H1 (cell line): ENCODE measurements at regions not wholly inside any gene's neighbourhood (a gene's known extent, or its start where the extent isn't known, plus 50 kb on each side); places are given as distances from the start of the nearest gene placed in this dataset.

Source experiments
- CTCF ChIA-PET: fragments of 300-600 bp; sonication (Branson Sonifier 250); formaldehyde crosslinking; loops from one replicate; lab custom pipeline; 2021; ENCODE audit not compliant: partially characterized antibody; lab: Charles Lee
- POLR2A ChIA-PET: fragments of 300-600 bp; sonication (Branson Sonifier 250); formaldehyde crosslinking; loops from one replicate; lab custom pipeline; 2021; ENCODE audit warnings: inconsistent platforms; ENCODE audit not compliant: partially characterized antibody; lab: Charles Lee
- DNase-seq, 2 experiments: peaks; one replicate each; pipeline versions ENCODE4 v3.0.0 to v3.0.0-alpha.2; 2010 to 2022; ENCODE audit warnings: low spot score in 2 of 2, low read depth in 1 of 2, mixed read lengths in 1 of 2
- FAIRE-seq: peaks from 2 replicates; lab custom pipeline; 2011; peaks lifted over from hg19 to GRCh38; lab: Jason Lieb, UNC
- H2AFZ ChIP-seq: 2 replicates; pipeline ENCODE4 v1.8.1; 2012; ENCODE audit warnings: low read length, inconsistent platforms
- H2AK5ac ChIP-seq: 2 replicates; pipeline ENCODE4 v1.6.1; 2013; ENCODE audit warnings: low read depth, low read length
- H2BK120ac ChIP-seq: replicated peaks from 2 replicates; pipeline ENCODE3; 2013; ENCODE audit warnings: low read depth, low read length, inconsistent platforms
- H2BK12ac ChIP-seq: 2 replicates; pipeline ENCODE4 v1.6.1; 2013; ENCODE audit warnings: low read depth, low read length
- H2BK15ac ChIP-seq: 2 replicates; pipeline ENCODE4 v1.6.1; 2013; ENCODE audit warnings: low read length
- H2BK20ac ChIP-seq: 2 replicates; pipeline ENCODE4 v1.6.1; 2013; ENCODE audit warnings: low read length
- H2BK5ac ChIP-seq: 2 replicates; pipeline ENCODE4 v1.6.1; 2013; ENCODE audit warnings: low read depth, low read length
- H3K14ac ChIP-seq: 2 replicates; pipeline ENCODE4 v1.6.1; 2013; ENCODE audit warnings: inconsistent platforms; ENCODE audit not compliant: insufficient read length
- H3K18ac ChIP-seq: 2 replicates; pipeline ENCODE4 v1.6.1; 2013; ENCODE audit warnings: low read length; ENCODE audit errors: extremely low read depth
- H3K23ac ChIP-seq: 2 replicates; pipeline ENCODE4 v1.6.1; 2013; ENCODE audit warnings: inconsistent platforms; ENCODE audit not compliant: insufficient read length
- H3K23me2 ChIP-seq: 2 replicates; pipeline ENCODE4 v1.6.1; 2013; ENCODE audit warnings: low read depth, low read length
- H3K27ac ChIP-seq: 2 replicates; pipeline ENCODE4 v1.6.1; 2011; ENCODE audit warnings: low read depth, low read length, inconsistent platforms
- H3K27me3 ChIP-seq, 4 experiments: replicated peaks in 1 of 4; 1 replicate in 1 of 4; 2 replicates in 3 of 4; pipeline versions ENCODE4 v1.6.1 to v1.8.1; 2011 to 2013; ENCODE audit warnings: low read length in 3 of 4, mild to moderate bottlenecking in 3 of 4, inconsistent platforms in 2 of 4, mixed read lengths in 2 of 4, moderate library complexity in 1 of 4; ENCODE audit not compliant: control insufficient read depth in 3 of 4, insufficient read depth in 3 of 4; ENCODE audit errors: extremely low read depth in 1 of 4
- H3K36me3 ChIP-seq, 4 experiments: 2 replicates each; pipeline versions ENCODE4 v1.6.1 to v1.8.1; 2011 to 2013; ENCODE audit warnings: mild to moderate bottlenecking in 4 of 4, low read length in 3 of 4, moderate library complexity in 2 of 4, control low read depth in 1 of 4, inconsistent platforms in 1 of 4; ENCODE audit not compliant: insufficient read depth in 4 of 4, control insufficient read depth in 2 of 4
- H3K4ac ChIP-seq: replicated peaks from 2 replicates; pipeline ENCODE3; 2013; ENCODE audit warnings: low read length, low read depth, mixed read lengths, inconsistent platforms; ENCODE audit not compliant: insufficient read length
- H3K4me1 ChIP-seq, 4 experiments: replicated peaks in 1 of 4; 1 replicate in 1 of 4; 2 replicates in 3 of 4; pipeline versions ENCODE4 v1.6.1 to v1.8.1; 2011 to 2013; ENCODE audit warnings: low read length in 3 of 4, inconsistent platforms in 2 of 4, mixed read lengths in 1 of 4; ENCODE audit not compliant: insufficient read depth in 4 of 4, control insufficient read depth in 3 of 4
- H3K4me2 ChIP-seq, 2 experiments: 2 replicates each; pipeline versions ENCODE4 v1.6.1 to v1.8.1; 2011 to 2013; ENCODE audit warnings: low read depth in 2 of 2, low read length in 2 of 2, control low read depth in 1 of 2, inconsistent platforms in 1 of 2, mild to moderate bottlenecking in 1 of 2; ENCODE audit not compliant: insufficient read depth in 1 of 2
- H3K4me3 ChIP-seq, 4 experiments: fragments of 200-600, 300-600 bp in 1 of 4; sonication (generic), shearing (Covaris generic), sonication (Bioruptor Twin) in 1 of 4; 2 replicates each; pipeline versions ENCODE4 v1.5.1 to v1.8.1; 2011 to 2016; ENCODE audit warnings: low read length in 4 of 4, low read depth in 3 of 4, control low read depth in 2 of 4, inconsistent platforms in 2 of 4, mild to moderate bottlenecking in 2 of 4, mixed read lengths in 1 of 4, moderate library complexity in 1 of 4; ENCODE audit not compliant: insufficient read depth in 2 of 4; ENCODE audit errors: extremely low read depth in 1 of 4
- H3K56ac ChIP-seq: replicated peaks from 2 replicates; pipeline ENCODE3; 2013; ENCODE audit warnings: low read depth, mild to moderate bottlenecking, mixed read lengths, low read length, inconsistent platforms; ENCODE audit not compliant: insufficient read length
- H3K79me1 ChIP-seq: 2 replicates; pipeline ENCODE4 v1.6.1; 2013; ENCODE audit warnings: low read depth, low read length, control low read depth
- H3K79me2 ChIP-seq, 2 experiments: 2 replicates each; pipeline versions ENCODE4 v1.6.1 to v1.8.1; 2012 to 2013; ENCODE audit warnings: low read length in 2 of 2, mild to moderate bottlenecking in 2 of 2, inconsistent platforms in 1 of 2; ENCODE audit not compliant: insufficient read depth in 2 of 2, control insufficient read depth in 1 of 2
- H3K9ac ChIP-seq, 4 experiments: replicated peaks in 1 of 4; 1 replicate in 1 of 4; 2 replicates in 3 of 4; pipeline versions ENCODE4 v1.6.1 to v1.8.1; 2011 to 2013; ENCODE audit warnings: low read depth in 3 of 4, low read length in 3 of 4, control low read depth in 2 of 4, mild to moderate bottlenecking in 2 of 4, moderate library complexity in 2 of 4, inconsistent platforms in 1 of 4; ENCODE audit errors: extremely low read depth in 1 of 4
- H3K9me3 ChIP-seq, 2 experiments: 2 replicates each; pipeline versions ENCODE4 v1.6.1 to v1.8.1; 2012 to 2013; ENCODE audit warnings: mild to moderate bottlenecking in 2 of 2, moderate library complexity in 2 of 2, control low read depth in 1 of 2, inconsistent platforms in 1 of 2, low read depth in 1 of 2, low read length in 1 of 2, mixed read lengths in 1 of 2; ENCODE audit not compliant: insufficient read depth in 2 of 2
- H4K20me1 ChIP-seq, 2 experiments: replicated peaks in 1 of 2; 2 replicates each; pipeline versions ENCODE3 to v1.8.1; 2011 to 2013; ENCODE audit warnings: inconsistent platforms in 2 of 2, low read length in 2 of 2, mild to moderate bottlenecking in 1 of 2; ENCODE audit not compliant: insufficient read depth in 2 of 2, control insufficient read depth in 1 of 2
- H4K5ac ChIP-seq: 2 replicates; pipeline ENCODE4 v1.6.1; 2013; ENCODE audit warnings: low read length, low read depth, mixed read lengths, inconsistent platforms; ENCODE audit not compliant: insufficient read length
- H4K8ac ChIP-seq: 2 replicates; pipeline ENCODE4 v1.8.0; 2013; ENCODE audit warnings: mild to moderate bottlenecking, moderate library complexity, low read length, inconsistent platforms; ENCODE audit not compliant: insufficient read depth; ENCODE audit errors: extremely low read depth
- H4K91ac ChIP-seq: replicated peaks from 2 replicates; pipeline ENCODE3; 2013; ENCODE audit warnings: low read length, mixed read lengths, inconsistent platforms; ENCODE audit not compliant: insufficient read length
- ATF2 ChIP-seq: IDR thresholded peaks from 2 replicates; pipeline ENCODE4 v1.6.1; 2012; ENCODE audit warnings: low read length, inconsistent platforms
- CBX5 ChIP-seq: fragments of 300-800, 300-1000 bp; sonication (generic); IDR thresholded peaks from 2 replicates; pipeline ENCODE4 v1.7.1; 2016; ENCODE audit warnings: antibody characterized with exemption, low read length, low read depth
- CREB1 ChIP-seq: IDR thresholded peaks from 2 replicates; pipeline ENCODE4 v1.6.1; 2012; ENCODE audit warnings: inconsistent platforms
- HDAC2 ChIP-seq, 2 experiments: fragments of 300-600 bp in 1 of 2; sonication (generic) in 1 of 2; IDR thresholded peaks; 2 replicates each; pipeline ENCODE4 v1.6.1; 2011 to 2012; ENCODE audit warnings: low read depth in 2 of 2, low read length in 2 of 2, mild to moderate bottlenecking in 2 of 2, moderate library complexity in 2 of 2, borderline replicate concordance in 1 of 2, inconsistent platforms in 1 of 2
- HDAC6 ChIP-seq: IDR thresholded peaks from one replicate; pipeline ENCODE4 v1.7.1; 2012; ENCODE audit warnings: low read depth, mild to moderate bottlenecking, inconsistent platforms, low read length, moderate library complexity
- RFX5 ChIP-seq: IDR thresholded peaks from 2 replicates; pipeline ENCODE4 v1.6.1; 2011; ENCODE audit warnings: low read depth, low read length, improper control_type of control experiment, borderline replicate concordance
- SIRT6 ChIP-seq: IDR thresholded peaks from one replicate; pipeline ENCODE4 v1.7.1; 2012; ENCODE audit warnings: low read length, inconsistent platforms
- WGBS, 2 experiments: shearing (Covaris generic) in 1 of 2; methylation state at CpG; one replicate each; pipeline versions ENCODE4 v1.1.6 to v1.1.7; 2013 to 2015; ENCODE audit warnings: low lambda C conversion rate in 2 of 2, mixed read lengths in 2 of 2, inconsistent platforms in 1 of 2, low coverage in 1 of 2, missing lambda C conversion rate in 1 of 2; ENCODE audit not compliant: insufficient replicate concordance in 2 of 2, insufficient coverage in 1 of 2, insufficient read length in 1 of 2; ENCODE audit errors: extremely low coverage in 1 of 2, missing lambda C conversion rate in 1 of 2; 5-methylcytosine and 5-hydroxymethylcytosine counted together

- H3K4me2 ChIP-seq, result no peak overlapping the region
- DNase-seq (no peak), FAIRE-seq (no peak)
- H3K9ac ChIP-seq, result no peak overlapping the region
- no peak overlapping the region for H3K4me3 ChIP-seq
- no peak overlapping the region for H3K23ac ChIP-seq
- no peak overlapping the region for H3K18ac ChIP-seq
- no peak overlapping the region for H3K56ac ChIP-seq
- H3K27ac ChIP-seq, result no peak overlapping the region
- H3K36me3 ChIP-seq, result no peaks in the 10 kb centered on the region
- H2AFZ ChIP-seq, result no peak overlapping the region
- no peak overlapping the region for H2BK12ac ChIP-seq
- WGBS, 2 experiments, result 87% methylated on average over 3 of the region's 3 CpGs; no CpG with 5 or more reads in 1 of the 2 experiments
- H3K4ac ChIP-seq, result no peak overlapping the region
- no peaks in the 10 kb centered on the region for H3K23me2 ChIP-seq
- no peak overlapping the region for H3K14ac ChIP-seq
- no peaks in the 10 kb centered on the region for H3K27me3 ChIP-seq
- H2AK5ac ChIP-seq, result no peak overlapping the region
- CTCF ChIA-PET, result interaction anchor here (1.5 kb wide), 1 partner anchor 12 kb away, joined by 4 read pairs; no protein-coding TSS in a partner anchor
- no peaks in the 10 kb centered on the region for H4K20me1 ChIP-seq
- no peaks in the 10 kb centered on the region for H3K4me1 ChIP-seq
- 0 out of 2 replicates have a peak overlapping the region, but pooled peaks have one; percentile 35 for H2BK5ac ChIP-seq
- no peaks in the 10 kb centered on the region for H3K9me3 ChIP-seq
- no peak overlapping the region for H4K5ac ChIP-seq
- H4K8ac ChIP-seq, result no peak overlapping the region
- H2BK120ac ChIP-seq, result no peak overlapping the region
- H3K79me2 ChIP-seq, result no peaks in the 10 kb centered on the region
- no peak for TF ChIP-seq SIRT6
- TF ChIP-seq CBX5, result no peak
- TF ChIP-seq CREB1, result no peak
- TF ChIP-seq ATF2, result no peak
- TF ChIP-seq HDAC6, result no peak
- no peak for TF ChIP-seq HDAC2 (IDR thresholded peaks at IDR 0.05; ENCODE audit: borderline replicate concordance in 1 of 2, low read depth in 2 of 2, low read length in 2 of 2)
- no peak for TF ChIP-seq RFX5
- no peak overlapping the region for H2BK20ac ChIP-seq
- POLR2A ChIA-PET, result no interaction called here
- H2BK15ac ChIP-seq, result no peak overlapping the region
- no peaks in the 10 kb centered on the region for H3K79me1 ChIP-seq
- H4K91ac ChIP-seq, result no peak overlapping the region
Measured at GRCh38 chrX:16433021-16433420, 216.9 kb upstream of the S100G start.
